GM12891 (cell line): ENCODE measurements at regions not wholly inside any gene's neighbourhood (a gene's known extent, or its start where the extent isn't known, plus 50 kb on each side); places are given as distances from the start of the nearest gene placed in this dataset.

Experiments
- DNase-seq: peaks from one replicate; pipeline ENCODE4 v3.0.0; 2011; ENCODE audit warnings: low spot score; ENCODE audit not compliant: insufficient read length
- FAIRE-seq: peaks from 2 replicates; lab custom pipeline; 2011; peaks lifted over from hg19 to GRCh38; lab: Jason Lieb, UNC
- PAX5 ChIP-seq: IDR thresholded peaks from 2 replicates; pipeline ENCODE4 v1.6.1; 2011; ENCODE audit warnings: low read length, moderate library complexity, mild to moderate bottlenecking; ENCODE audit not compliant: insufficient read depth, severe bottlenecking
- POLR2A ChIP-seq: IDR thresholded peaks from 2 replicates; pipeline ENCODE4 v1.6.1; 2011; ENCODE audit warnings: low read depth, low read length, control low read depth
- POLR2AphosphoS5 ChIP-seq: IDR thresholded peaks from 2 replicates; pipeline ENCODE4 v1.6.1; 2011; ENCODE audit warnings: low read depth, low read length, control low read depth
- POU2F2 ChIP-seq: IDR thresholded peaks from 2 replicates; pipeline ENCODE4 v1.6.1; 2011; ENCODE audit warnings: low read depth, mild to moderate bottlenecking, control low read depth, low read length, moderate library complexity
- SPI1 ChIP-seq: IDR thresholded peaks from 2 replicates; pipeline ENCODE4 v1.6.1; 2011; ENCODE audit warnings: low read depth, low read length, control low read depth
- TAF1 ChIP-seq: IDR thresholded peaks from 2 replicates; pipeline ENCODE4 v1.6.1; 2011; ENCODE audit warnings: low read depth, low read length, control low read depth

- no peak for DNase-seq
- no peak for FAIRE-seq
- TF ChIP-seq POU2F2 = no peak
- TF ChIP-seq POLR2AphosphoS5 = no peak
- TF ChIP-seq TAF1 = no peak
- no peak for TF ChIP-seq SPI1
- TF ChIP-seq PAX5 = no peak
- no peak for TF ChIP-seq POLR2A
Observed at GRCh38 chr6:28711325-28711724, 185.6 kb downstream of the GPX5 start.

GRCh38 chr6:28711788-28712341 lies 186.2 kb downstream of the GPX5 start:
- no peak for DNase-seq

GRCh38 chr6:28712982-28713381 lies 187.3 kb downstream of the GPX5 start:
- FAIRE-seq (no peak), DNase-seq (no peak)
- TF ChIP-seq POLR2A (no peak), POU2F2 (no peak), POLR2AphosphoS5 (no peak), SPI1 (no peak)

More at GRCh38 chr6:28711788-28712341, 186.2 kb downstream of the GPX5 start:
- FAIRE-seq = no peak
- TF ChIP-seq POU2F2 = no peak
- no peak for TF ChIP-seq POLR2AphosphoS5
- TF ChIP-seq PAX5 = no peak
- no peak for TF ChIP-seq SPI1
- TF ChIP-seq TAF1 = no peak
- TF ChIP-seq POLR2A = no peak

- FAIRE-seq = no peak
- TF ChIP-seq PAX5 (no peak), POLR2A (no peak), SPI1 (no peak), TAF1 (no peak)
Observed at GRCh38 chr6:28719275-28719940, 193.7 kb downstream of the GPX5 start.

GRCh38 chr6:28720357-28721231 lies 194.9 kb downstream of the GPX5 start:
- FAIRE-seq (no peak), DNase-seq (no peak)
- TF ChIP-seq POLR2AphosphoS5 (no peak), PAX5 (no peak), SPI1 (no peak), TAF1 (no peak), POU2F2 (no peak), POLR2A (no peak)

More at GRCh38 chr6:28719275-28719940, 193.7 kb downstream of the GPX5 start:
- DNase-seq = no peak

GRCh38 chr6:28721372-28721771 lies 195.7 kb downstream of the GPX5 start:
- FAIRE-seq (no peak), DNase-seq (no peak)
- TF ChIP-seq PAX5 = no peak
- TF ChIP-seq SPI1 = no peak
- no peak for TF ChIP-seq POLR2AphosphoS5
- TF ChIP-seq POU2F2 = no peak
- no peak for TF ChIP-seq POLR2A
- TF ChIP-seq TAF1 = no peak

- TF ChIP-seq SPI1 (no peak), POU2F2 (no peak), TAF1 (no peak), POLR2A (no peak), PAX5 (no peak), POLR2AphosphoS5 (no peak)
- FAIRE-seq (no peak), DNase-seq (no peak)
Observed at GRCh38 chr6:28724395-28724794, 198.7 kb downstream of the GPX5 start.

- no peak for DNase-seq
- FAIRE-seq = no peak
- TF ChIP-seq SPI1 (no peak), POLR2AphosphoS5 (no peak), PAX5 (no peak), POU2F2 (no peak), POLR2A (no peak), TAF1 (no peak)
Observed at GRCh38 chr6:28725274-28725809, 198.4 kb downstream of the TRIM27 start.

- no peak for TF ChIP-seq TAF1
- no peak for TF ChIP-seq POLR2A
- no peak for TF ChIP-seq PAX5
- no peak for TF ChIP-seq POLR2AphosphoS5
- TF ChIP-seq POU2F2 = no peak
- no peak for TF ChIP-seq SPI1
- FAIRE-seq (no peak), DNase-seq (no peak)
Observed at GRCh38 chr6:28725890-28726348, 197.9 kb downstream of the TRIM27 start.
